Hepatocyte (in vitro differentiated cells): ENCODE measurements at regions not wholly inside any gene's neighbourhood (a gene's known extent, or its start where the extent isn't known, plus 50 kb on each side); places are given as distances from the start of the nearest gene placed in this dataset.

Source experiments
- DNase-seq: peaks from one replicate; pipeline ENCODE4 v3.0.0-alpha.2; 2016; ENCODE audit warnings: low spot score
- H2AFZ ChIP-seq: fragments of 200-600 bp; sonication (generic); 2 replicates; pipeline ENCODE4 v1.6.0; 2016; ENCODE audit warnings: antibody characterized with exemption, mild to moderate bottlenecking
- H3K27ac ChIP-seq: fragments of 200-600 bp; sonication (generic); 2 replicates; pipeline ENCODE4 v1.5.1; 2016; ENCODE audit warnings: mild to moderate bottlenecking
- H3K27me3 ChIP-seq: fragments of 200-600 bp; sonication (generic); 2 replicates; pipeline ENCODE4 v1.6.1; 2016
- H3K36me3 ChIP-seq: fragments of 200-600 bp; sonication (generic); replicated peaks from 2 replicates; pipeline ENCODE4 v1.5.1; 2016; ENCODE audit warnings: low read depth; ENCODE audit not compliant: insufficient read depth
- H3K4me1 ChIP-seq: fragments of 200-600 bp; sonication (generic); 2 replicates; pipeline ENCODE4 v1.5.1; 2016; ENCODE audit warnings: mild to moderate bottlenecking, moderate library complexity; ENCODE audit not compliant: insufficient read depth
- H3K4me2 ChIP-seq: fragments of 200-600 bp; sonication (generic); 2 replicates; pipeline ENCODE4 v1.6.0; 2016
- H3K4me3 ChIP-seq: fragments of 200-600 bp; sonication (generic); 2 replicates; pipeline ENCODE4 v1.5.1; 2016; ENCODE audit warnings: mild to moderate bottlenecking
- H3K79me2 ChIP-seq: fragments of 200-600 bp; sonication (generic); 2 replicates; pipeline ENCODE4 v1.6.0; 2017; ENCODE audit warnings: mild to moderate bottlenecking
- H3K9me2 ChIP-seq: fragments of 200-600 bp; sonication (generic); replicated peaks from 2 replicates; pipeline ENCODE4 v1.6.0; 2017; ENCODE audit warnings: mild to moderate bottlenecking; ENCODE audit not compliant: insufficient read depth
- H3K9me3 ChIP-seq: fragments of 200-600 bp; sonication (generic); 2 replicates; pipeline ENCODE4 v1.5.1; 2016; ENCODE audit warnings: low read depth, mild to moderate bottlenecking
- H4K20me1 ChIP-seq: fragments of 200-600 bp; sonication (generic); 2 replicates; pipeline ENCODE4 v1.6.0; 2016; ENCODE audit warnings: mild to moderate bottlenecking; ENCODE audit not compliant: insufficient read depth, poor library complexity, severe bottlenecking
- CTCF ChIP-seq: fragments of 200-600 bp; sonication (generic); IDR thresholded peaks from 2 replicates; pipeline ENCODE4 v1.5.1; 2016; ENCODE audit warnings: antibody characterized with exemption, mild to moderate bottlenecking; ENCODE audit not compliant: poor library complexity
- EZH2 ChIP-seq: fragments of 200-600 bp; sonication (generic); IDR thresholded peaks from 2 replicates; pipeline ENCODE4 v1.6.1; 2016; ENCODE audit warnings: antibody characterized with exemption, mild to moderate bottlenecking, borderline replicate concordance
- EZH2phosphoT487 ChIP-seq: fragments of 200-600 bp; sonication (generic); IDR thresholded peaks from one replicate; pipeline ENCODE4 v1.6.1; 2018; ENCODE audit warnings: antibody characterized with exemption, mild to moderate bottlenecking, low read depth, moderate library complexity; ENCODE audit not compliant: unreplicated experiment, severe bottlenecking
- WGBS: methylation state at CpG from one replicate; pipeline ENCODE4 v1.1.6; 2016; ENCODE audit warnings: low lambda C conversion rate; ENCODE audit errors: missing lambda C conversion rate; 5-methylcytosine and 5-hydroxymethylcytosine counted together

DNA sequence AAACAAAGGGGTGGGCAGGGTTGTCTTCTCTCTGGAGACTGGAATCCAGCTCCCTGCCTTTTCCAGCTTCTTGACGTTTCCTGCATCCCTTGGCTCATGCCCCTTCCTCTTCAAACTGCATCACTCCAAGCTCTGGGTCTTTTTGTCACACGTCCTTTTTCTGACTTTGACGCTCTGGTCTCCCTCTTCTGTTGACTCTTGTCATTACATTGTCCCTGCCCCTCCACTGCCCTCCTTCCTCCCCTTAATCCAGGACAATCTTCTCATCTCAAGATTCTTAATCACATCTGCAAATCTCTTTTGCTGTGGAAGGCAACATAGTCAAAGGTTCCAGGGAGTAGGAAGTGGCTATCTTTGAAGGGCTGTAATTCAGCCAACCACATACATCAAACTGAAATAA is 178.3 kb downstream of the TMA16 start:
- 90% methylated on average over 3 of the region's 3 CpGs for WGBS
- Histone ChIP-seq H3K4me3 (no peak overlapping the region), H3K4me1 (no peaks in the 10 kb centered on the region), H3K27me3 (no peaks in the 10 kb centered on the region), H3K4me2 (no peak overlapping the region), H3K79me2 (no peaks in the 10 kb centered on the region), H4K20me1 (no peaks in the 10 kb centered on the region), H3K9me3 (no peaks in the 10 kb centered on the region), H2AFZ (no peak overlapping the region), H3K27ac (no peak overlapping the region), H3K9me2 (no peaks in the 10 kb centered on the region), H3K36me3 (no peaks in the 10 kb centered on the region)
- no peak for DNase-seq
- no peak for TF ChIP-seq CTCF
- no peak for TF ChIP-seq EZH2phosphoT487
- TF ChIP-seq EZH2, result no peak

GRCh38 chr4:163673848-163674697 is 179.6 kb downstream of the TMA16 start:
- no peak for TF ChIP-seq EZH2phosphoT487
- TF ChIP-seq EZH2, result no peak
- TF ChIP-seq CTCF, result no peak
- Histone ChIP-seq H3K4me2 (no peak overlapping the region), H3K36me3 (no peaks in the 10 kb centered on the region), H3K9me3 (no peaks in the 10 kb centered on the region), H3K27ac (no peak overlapping the region), H3K4me1 (no peaks in the 10 kb centered on the region), H4K20me1 (no peaks in the 10 kb centered on the region), H3K27me3 (no peaks in the 10 kb centered on the region), H3K9me2 (no peaks in the 10 kb centered on the region), H3K79me2 (no peaks in the 10 kb centered on the region), H2AFZ (no peak overlapping the region), H3K4me3 (no peak overlapping the region)
- 58% methylated on average over 5 of the region's 5 CpGs for WGBS
- DNase-seq, result no peak

- TF ChIP-seq EZH2, result no peak
- TF ChIP-seq CTCF, result peak; percentile 38
- Histone ChIP-seq H3K4me1 (no peaks in the 10 kb centered on the region), H3K27ac (no peak overlapping the region), H3K36me3 (no peaks in the 10 kb centered on the region), H3K9me2 (no peaks in the 10 kb centered on the region), H3K9me3 (no peaks in the 10 kb centered on the region), H3K27me3 (no peaks in the 10 kb centered on the region), H4K20me1 (no peaks in the 10 kb centered on the region), H3K4me2 (no peak overlapping the region), H2AFZ (no peak overlapping the region), H3K4me3 (no peak overlapping the region), H3K79me2 (no peaks in the 10 kb centered on the region)
- 57% methylated on average over 5 of the region's 5 CpGs for WGBS
- DNase-seq, result peak; percentile 13
Measured at GRCh38 chr4:163679189-163679588, 184.7 kb downstream of the TMA16 start.
